ENCODE measurements at regions not wholly inside any gene's neighbourhood (a gene's known extent, or its start where the extent isn't known, plus 50 kb on each side); places are given as distances from the start of the nearest gene placed in this dataset.
"Not testable (repeated sequence)": the region's sequence is repeated elsewhere in the genome, so short reads cannot be mapped to it uniquely, and the experiment has no call there.

GRCh38 chr2:129798626-129799025, 180.8 kb upstream of the RAB6C start:
- no peak for DNase-seq

GRCh38 chr2:129799036-129799958, 180.2 kb upstream of the RAB6C start:
- DNase-seq = no peak

GRCh38 chr2:129800285-129800684, 179.2 kb upstream of the RAB6C start:
- no peak for DNase-seq

GRCh38 chr2:129800686-129801085, 178.8 kb upstream of the RAB6C start:
- DNase-seq = no peak

GRCh38 chr2:129801575-129801974, 177.9 kb upstream of the RAB6C start:
- no peak for DNase-seq

- peak; percentile 18 for DNase-seq
These were observed 177.2 kb upstream of the RAB6C start for GRCh38 chr2:129802290-129802689.

- DNase-seq = no peak
These were observed 176.4 kb upstream of the RAB6C start for GRCh38 chr2:129803032-129803431.

GRCh38 chr2:129803871-129804270, 175.6 kb upstream of the RAB6C start:
- DNase-seq = no peak

- no peak for DNase-seq
These were observed 173.6 kb upstream of the RAB6C start for GRCh38 chr2:129805899-129806298.

GRCh38 chr2:129806317-129806716, 173.1 kb upstream of the RAB6C start:
- no peak for DNase-seq

- no peak for DNase-seq
These were observed 172.5 kb upstream of the RAB6C start for GRCh38 chr2:129806990-129807389.

GRCh38 chr2:129807642-129808338, 171.7 kb upstream of the RAB6C start:
- not testable (repeated sequence) for DNase-seq

- DNase-seq = no peak
These were observed 168.9 kb upstream of the RAB6C start for GRCh38 chr2:129810521-129810920.

- DNase-seq = no peak
These were observed 167.4 kb upstream of the RAB6C start for GRCh38 chr2:129812071-129812470.

- no peak for DNase-seq
These were observed 166.8 kb upstream of the RAB6C start for GRCh38 chr2:129812654-129813053.

GRCh38 chr2:129813404-129813803, 166.1 kb upstream of the RAB6C start:
- DNase-seq = no peak

- no peak for DNase-seq
These were observed 162.5 kb upstream of the RAB6C start for GRCh38 chr2:129816813-129817574.

- DNase-seq = no peak
These were observed 159.6 kb upstream of the RAB6C start for GRCh38 chr2:129819855-129820254.

- DNase-seq = no peak
These were observed 158.6 kb upstream of the RAB6C start for GRCh38 chr2:129820908-129821307.

GRCh38 chr2:129821445-129821844, 158.0 kb upstream of the RAB6C start:
- DNase-seq = no peak

- DNase-seq = no peak
These were observed 156.4 kb upstream of the RAB6C start for GRCh38 chr2:129823044-129823443.

GRCh38 chr2:129827311-129828090, 152.0 kb upstream of the RAB6C start:
- no peak for DNase-seq

- DNase-seq = no peak
These were observed 150.7 kb upstream of the RAB6C start for GRCh38 chr2:129828792-129829191.

Data from NCI-H510A treated with DMSO at 0.1 percent for 48 hours (cell line).